Nephron progenitor cell (in vitro differentiated cells): ENCODE measurements at regions not wholly inside any gene's neighbourhood (a gene's known extent, or its start where the extent isn't known, plus 50 kb on each side); places are given as distances from the start of the nearest gene placed in this dataset.

Experiments used
- DNase-seq: peaks from one replicate; pipeline ENCODE4 v3.0.0; 2021
- H3K27ac Mint-ChIP-seq: 2 replicates; pipeline ENCODE4 v1.8.0; 2021; ENCODE audit warnings: mild to moderate bottlenecking, moderate library complexity, mixed read lengths
- H3K27me3 Mint-ChIP-seq: 2 replicates; pipeline ENCODE4 v1.8.0; 2021; ENCODE audit warnings: mild to moderate bottlenecking, low read depth, mixed read lengths; ENCODE audit not compliant: poor library complexity
- H3K36me3 Mint-ChIP-seq: 2 replicates; pipeline ENCODE4 v1.8.0; 2021; ENCODE audit warnings: low read depth, mixed read lengths
- H3K4me1 Mint-ChIP-seq: 2 replicates; pipeline ENCODE4 v1.8.0; 2021; ENCODE audit warnings: mixed read lengths
- H3K4me3 Mint-ChIP-seq: 2 replicates; pipeline ENCODE4 v1.8.0; 2021; ENCODE audit warnings: mild to moderate bottlenecking, moderate library complexity, mixed read lengths
- H3K9me3 Mint-ChIP-seq: 2 replicates; pipeline ENCODE4 v1.8.0; 2021; ENCODE audit warnings: mild to moderate bottlenecking, moderate library complexity, mixed read lengths
- CTCF ChIP-seq: fragments of 200-600 bp; sonication (generic); IDR thresholded peaks from 2 replicates; pipeline ENCODE4 v1.5.0; 2021; ENCODE audit warnings: antibody characterized with exemption

DNA sequence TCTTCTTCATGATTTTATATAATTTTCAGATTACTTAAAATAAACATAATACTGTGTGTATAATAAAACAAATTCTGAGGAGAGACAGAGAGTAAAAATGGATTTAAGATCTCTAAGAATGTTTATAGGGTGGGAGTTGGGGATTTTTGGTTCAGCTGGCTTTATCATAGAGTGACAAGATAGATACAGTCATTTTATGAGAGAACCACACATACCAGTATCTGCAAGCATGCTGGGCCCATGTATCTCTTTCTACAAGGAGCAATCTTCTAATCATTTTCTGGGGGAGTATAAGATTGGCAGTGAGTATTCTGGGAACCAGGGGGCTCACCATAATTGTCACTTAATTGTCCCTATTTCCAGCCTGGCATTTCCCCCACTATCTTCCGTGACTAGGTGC lies 64.3 kb upstream of the DUSP10 start:
- Mint-ChIP-seq H3K36me3 (no peaks in the 10 kb centered on the region), H3K4me3 (no peak overlapping the region), H3K27me3 (peaks cover 4% of the 10 kb centered on the region)

DNA sequence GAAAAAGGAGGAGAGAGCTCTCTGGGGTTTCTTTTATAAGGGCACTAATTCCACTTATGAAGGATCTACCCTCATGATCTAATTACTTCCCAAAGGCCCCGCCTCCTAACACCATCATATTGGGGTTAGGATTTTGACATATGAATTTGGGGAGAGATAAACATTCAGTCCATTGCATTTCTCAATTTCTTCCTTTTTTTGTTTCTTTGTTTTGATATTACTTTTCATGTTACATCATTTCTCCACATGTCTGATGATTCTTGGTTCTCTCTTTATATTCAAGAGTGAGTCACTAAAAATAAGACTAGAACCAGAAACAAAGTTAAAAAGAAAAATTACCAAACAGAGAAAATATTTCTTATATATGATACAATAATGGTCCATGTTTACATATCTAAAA lies 63.2 kb upstream of the DUSP10 start:
- H3K36me3 Mint-ChIP-seq, result peaks cover 4% of the 10 kb centered on the region
- peaks cover 4% of the 10 kb centered on the region for H3K27me3 Mint-ChIP-seq
- no peak for TF ChIP-seq CTCF
- DNase-seq, result no peak
- H3K4me1 Mint-ChIP-seq, result peaks cover 9% of the 10 kb centered on the region
- H3K27ac Mint-ChIP-seq, result no peak overlapping the region
- no peak overlapping the region for H3K4me3 Mint-ChIP-seq
- H3K9me3 Mint-ChIP-seq, result peaks cover 3% of the 10 kb centered on the region

More for the DNA sequence above, 64.3 kb upstream of the DUSP10 start:
- no peak for DNase-seq
- no peaks in the 10 kb centered on the region for H3K9me3 Mint-ChIP-seq
- TF ChIP-seq CTCF, result no peak
- H3K27ac Mint-ChIP-seq, result no peak overlapping the region
- peaks cover 9% of the 10 kb centered on the region for H3K4me1 Mint-ChIP-seq

DNA sequence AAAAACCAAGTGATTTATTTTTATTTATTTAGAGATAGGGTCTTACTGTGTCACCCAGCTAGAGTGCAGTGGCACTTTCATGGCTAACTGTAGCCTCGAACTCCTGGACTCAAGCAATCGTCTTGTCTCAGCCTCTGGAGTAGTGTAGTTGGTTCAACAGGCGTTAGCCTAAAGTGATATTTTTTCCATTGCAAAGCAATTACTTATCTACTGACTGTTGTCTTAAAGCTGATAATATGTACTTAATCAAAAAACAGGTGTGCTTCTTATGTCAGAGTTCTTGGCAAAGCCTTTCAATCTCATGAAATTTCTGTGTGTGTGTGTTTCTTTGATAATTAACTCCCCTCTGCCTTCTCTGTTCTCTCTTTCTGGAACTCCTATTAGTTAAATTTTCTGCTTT lies 62.4 kb upstream of the DUSP10 start:
- H3K36me3 Mint-ChIP-seq, result peaks cover 9% of the 10 kb centered on the region
- no peak overlapping the region for H3K4me3 Mint-ChIP-seq
- peaks cover 8% of the 10 kb centered on the region for H3K9me3 Mint-ChIP-seq
- DNase-seq, result no peak
- peaks cover 4% of the 10 kb centered on the region for H3K27me3 Mint-ChIP-seq
- H3K4me1 Mint-ChIP-seq, result peaks cover 9% of the 10 kb centered on the region
- H3K27ac Mint-ChIP-seq, result no peak overlapping the region
- TF ChIP-seq CTCF, result no peak

GRCh38 chr1:221801773-221802516 lies 60.1 kb upstream of the DUSP10 start:
- Mint-ChIP-seq H3K36me3 (peaks cover 11% of the 10 kb centered on the region), H3K27me3 (no peaks in the 10 kb centered on the region), H3K4me1 (peaks cover 9% of the 10 kb centered on the region), H3K9me3 (peaks cover 11% of the 10 kb centered on the region), H3K4me3 (no peak overlapping the region), H3K27ac (no peak overlapping the region)
- DNase-seq, result no peak
- TF ChIP-seq CTCF, result no peak

DNA sequence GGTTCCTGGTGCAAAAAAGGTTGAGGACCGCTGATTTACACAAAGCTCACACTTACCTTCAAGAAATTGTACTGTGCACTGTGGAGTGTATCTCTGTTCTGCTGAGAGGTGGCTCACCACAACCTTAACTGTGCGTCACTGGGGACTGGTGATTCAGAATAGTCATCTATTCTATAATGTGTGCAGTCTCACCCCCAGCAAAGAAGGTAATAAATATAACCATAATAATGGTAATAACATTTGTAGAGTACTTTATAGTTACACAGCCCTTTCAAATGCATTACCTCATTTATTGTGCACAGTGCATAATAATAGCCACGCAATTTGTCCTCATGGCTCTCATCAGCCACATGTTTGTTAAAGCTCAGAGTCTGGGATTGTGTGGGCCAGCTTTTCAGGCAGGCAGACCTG lies 59.4 kb upstream of the DUSP10 start:
- Mint-ChIP-seq H3K9me3 (peaks cover 11% of the 10 kb centered on the region), H3K27ac (no peak overlapping the region), H3K4me1 (peaks cover 9% of the 10 kb centered on the region), H3K4me3 (no peak overlapping the region), H3K27me3 (no peaks in the 10 kb centered on the region), H3K36me3 (peaks cover 11% of the 10 kb centered on the region)
- TF ChIP-seq CTCF, result no peak
- DNase-seq, result no peak

DNA sequence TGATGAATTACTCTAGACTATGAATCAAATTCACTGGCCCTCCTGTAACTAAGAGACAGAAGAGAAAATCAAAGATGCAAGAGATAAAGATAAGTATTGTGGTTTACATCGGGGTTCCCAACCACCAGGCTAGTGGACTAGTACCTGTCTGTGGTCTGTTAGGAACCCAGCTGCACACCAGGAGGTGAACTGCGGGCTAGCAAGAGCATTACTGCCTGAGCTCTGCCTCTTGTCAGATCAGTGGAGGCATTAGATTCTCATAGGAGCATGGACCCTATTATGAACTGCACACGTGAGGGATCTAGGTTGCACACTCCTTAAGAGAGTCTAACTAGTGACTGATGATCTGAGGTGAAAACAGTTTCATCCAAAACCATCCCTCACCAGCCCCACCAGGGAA lies 58.9 kb upstream of the DUSP10 start:
- Mint-ChIP-seq H3K4me1 (peaks cover 9% of the 10 kb centered on the region), H3K36me3 (peaks cover 11% of the 10 kb centered on the region), H3K27me3 (no peaks in the 10 kb centered on the region), H3K9me3 (peaks cover 11% of the 10 kb centered on the region), H3K27ac (no peak overlapping the region), H3K4me3 (no peak overlapping the region)
- no peak for DNase-seq
- TF ChIP-seq CTCF, result no peak
